IPS-20b (cell line): ENCODE measurements at regions not wholly inside any gene's neighbourhood (a gene's known extent, or its start where the extent isn't known, plus 50 kb on each side); places are given as distances from the start of the nearest gene placed in this dataset.

Source experiments
- H3K27ac ChIP-seq: one replicate; pipeline ENCODE4 v1.5.1; 2013; ENCODE audit warnings: low read length
- H3K27me3 ChIP-seq: 2 replicates; pipeline ENCODE4 v1.6.1; 2013; ENCODE audit warnings: mild to moderate bottlenecking, low read length, inconsistent platforms; ENCODE audit not compliant: insufficient read depth
- H3K36me3 ChIP-seq: 2 replicates; pipeline ENCODE4 v1.6.1; 2013; ENCODE audit warnings: low read depth, mild to moderate bottlenecking, inconsistent platforms, low read length, moderate library complexity; ENCODE audit not compliant: insufficient read depth
- H3K4me1 ChIP-seq: 2 replicates; pipeline ENCODE4 v1.6.1; 2013; ENCODE audit warnings: mild to moderate bottlenecking, control low read depth, inconsistent platforms, low read length, moderate library complexity; ENCODE audit not compliant: insufficient read depth
- H3K4me3 ChIP-seq: 2 replicates; pipeline ENCODE4 v1.5.1; 2013; ENCODE audit warnings: mild to moderate bottlenecking, low read length, inconsistent platforms
- H3K9ac ChIP-seq: 2 replicates; pipeline ENCODE4 v1.6.1; 2013; ENCODE audit warnings: low read depth, mild to moderate bottlenecking, inconsistent platforms, low read length, moderate library complexity
- H3K9me3 ChIP-seq: 2 replicates; pipeline ENCODE4 v1.6.1; 2013; ENCODE audit warnings: mild to moderate bottlenecking, low read depth, low read length, inconsistent platforms; ENCODE audit not compliant: insufficient read depth

GRCh38 chr6:154923199-154923869 lies 71.8 kb upstream of the TIAM2 start:
- Histone ChIP-seq H3K27ac (no peak overlapping the region), H3K27me3 (no peaks in the 10 kb centered on the region), H3K36me3 (no peaks in the 10 kb centered on the region), H3K9me3 (no peaks in the 10 kb centered on the region), H3K4me1 (peaks cover 5% of the 10 kb centered on the region; the same call in 1 of the 2 replicates), H3K9ac (no peak overlapping the region), H3K4me3 (no peak overlapping the region)

GRCh38 chr6:154925130-154925529 lies 70.0 kb upstream of the TIAM2 start:
- no peaks in the 10 kb centered on the region for H3K9me3 ChIP-seq
- no peak overlapping the region for H3K27ac ChIP-seq
- no peaks in the 10 kb centered on the region for H3K36me3 ChIP-seq
- no peak overlapping the region for H3K4me3 ChIP-seq
- peaks cover 5% of the 10 kb centered on the region; the same call in 1 of the 2 replicates for H3K4me1 ChIP-seq
- H3K9ac ChIP-seq = no peak overlapping the region
- H3K27me3 ChIP-seq = no peaks in the 10 kb centered on the region

- Histone ChIP-seq H3K36me3 (no peaks in the 10 kb centered on the region), H3K9ac (no peak overlapping the region), H3K4me1 (peaks cover 7% of the 10 kb centered on the region), H3K27ac (no peak overlapping the region), H3K4me3 (no peak overlapping the region), H3K27me3 (no peaks in the 10 kb centered on the region), H3K9me3 (no peaks in the 10 kb centered on the region)
These were observed 68.7 kb upstream of the TIAM2 start for GRCh38 chr6:154926366-154926765.

GRCh38 chr6:154928325-154928922 lies 66.7 kb upstream of the TIAM2 start:
- no peak overlapping the region for H3K27ac ChIP-seq
- no peaks in the 10 kb centered on the region for H3K27me3 ChIP-seq
- H3K4me3 ChIP-seq = no peak overlapping the region
- no peaks in the 10 kb centered on the region for H3K36me3 ChIP-seq
- H3K9me3 ChIP-seq = no peaks in the 10 kb centered on the region
- H3K4me1 ChIP-seq = peaks cover 27% of the 10 kb centered on the region
- H3K9ac ChIP-seq = no peak overlapping the region

GRCh38 chr6:154930451-154930851 lies 64.7 kb upstream of the TIAM2 start:
- no peaks in the 10 kb centered on the region for H3K36me3 ChIP-seq
- H3K9ac ChIP-seq = no peak overlapping the region
- no peak overlapping the region for H3K27ac ChIP-seq
- no peak overlapping the region for H3K4me3 ChIP-seq
- no peaks in the 10 kb centered on the region for H3K27me3 ChIP-seq
- H3K4me1 ChIP-seq = peaks cover 22% of the 10 kb centered on the region
- no peaks in the 10 kb centered on the region for H3K9me3 ChIP-seq

GRCh38 chr6:154931711-154932424 lies 63.2 kb upstream of the TIAM2 start:
- H3K9me3 ChIP-seq = no peaks in the 10 kb centered on the region
- H3K9ac ChIP-seq = no peak overlapping the region; the same call in 1 of the 2 replicates
- H3K27ac ChIP-seq = no peak overlapping the region
- no peaks in the 10 kb centered on the region for H3K27me3 ChIP-seq
- no peaks in the 10 kb centered on the region for H3K36me3 ChIP-seq
- H3K4me3 ChIP-seq = no peak overlapping the region
- peaks cover 22% of the 10 kb centered on the region for H3K4me1 ChIP-seq

- Histone ChIP-seq H3K27ac (no peak overlapping the region), H3K36me3 (no peaks in the 10 kb centered on the region), H3K9ac (no peak overlapping the region; the same call in 1 of the 2 replicates), H3K27me3 (no peaks in the 10 kb centered on the region), H3K9me3 (no peaks in the 10 kb centered on the region), H3K4me3 (peak overlapping the region; percentile 28), H3K4me1 (peaks cover 22% of the 10 kb centered on the region)
These were observed 62.5 kb upstream of the TIAM2 start for GRCh38 chr6:154932515-154933027.

GRCh38 chr6:154933181-154933827 lies 61.8 kb upstream of the TIAM2 start:
- Histone ChIP-seq H3K4me1 (peaks cover 22% of the 10 kb centered on the region), H3K27me3 (no peaks in the 10 kb centered on the region), H3K9ac (no peak overlapping the region), H3K27ac (no peak overlapping the region), H3K9me3 (no peaks in the 10 kb centered on the region), H3K36me3 (no peaks in the 10 kb centered on the region), H3K4me3 (no peak overlapping the region)

- Histone ChIP-seq H3K27me3 (no peaks in the 10 kb centered on the region), H3K4me1 (peaks cover 8% of the 10 kb centered on the region), H3K9me3 (no peaks in the 10 kb centered on the region), H3K9ac (no peak overlapping the region), H3K27ac (no peak overlapping the region), H3K36me3 (no peaks in the 10 kb centered on the region), H3K4me3 (no peak overlapping the region)
These were observed 57.6 kb upstream of the TIAM2 start for GRCh38 chr6:154937306-154938220.

- Histone ChIP-seq H3K36me3 (no peaks in the 10 kb centered on the region), H3K27ac (no peak overlapping the region), H3K4me3 (no peak overlapping the region), H3K27me3 (no peaks in the 10 kb centered on the region), H3K4me1 (peaks cover 2% of the 10 kb centered on the region; the same call in 1 of the 2 replicates), H3K9ac (no peak overlapping the region), H3K9me3 (no peaks in the 10 kb centered on the region)
These were observed 56.9 kb upstream of the TIAM2 start for GRCh38 chr6:154938221-154938580.
